GM12875 (cell line): ENCODE measurements at regions not wholly inside any gene's neighbourhood (a gene's known extent, or its start where the extent isn't known, plus 50 kb on each side); places are given as distances from the start of the nearest gene placed in this dataset.

ENCODE experiments used
- H3K4me3 ChIP-seq: one replicate; pipeline ENCODE4 v1.5.1; 2011; ENCODE audit warnings: low read depth, low read length, control low read depth
- TF ChIP-seq, protein P1 (sequence below): IDR thresholded peaks from 2 replicates; pipeline ENCODE4 v1.5.1; 2011; ENCODE audit warnings: low read depth, mild to moderate bottlenecking, control low read depth, inconsistent platforms, low read length, moderate library complexity, borderline replicate concordance; ENCODE audit not compliant: insufficient read depth

DNA sequence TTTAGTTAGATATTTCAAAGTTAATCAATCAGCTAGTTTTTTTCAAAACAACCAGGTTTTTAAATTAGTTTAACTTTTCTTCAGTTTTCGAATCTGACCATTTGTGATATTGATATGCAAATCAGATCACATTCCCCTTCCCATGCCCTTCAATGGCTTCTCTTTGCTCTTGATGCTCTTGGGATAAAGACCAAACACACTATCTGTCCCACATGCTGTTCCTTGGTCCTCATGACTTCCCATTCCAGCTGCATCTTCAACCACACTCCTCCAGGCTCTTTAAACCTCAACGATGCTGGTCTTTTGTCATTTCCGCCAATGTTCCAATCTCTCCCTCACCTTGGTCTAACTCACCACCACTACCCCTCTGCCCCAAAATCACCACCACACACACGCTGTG lies 285.8 kb downstream of the LMX1A start:
- TF ChIP-seq, protein P1, sequence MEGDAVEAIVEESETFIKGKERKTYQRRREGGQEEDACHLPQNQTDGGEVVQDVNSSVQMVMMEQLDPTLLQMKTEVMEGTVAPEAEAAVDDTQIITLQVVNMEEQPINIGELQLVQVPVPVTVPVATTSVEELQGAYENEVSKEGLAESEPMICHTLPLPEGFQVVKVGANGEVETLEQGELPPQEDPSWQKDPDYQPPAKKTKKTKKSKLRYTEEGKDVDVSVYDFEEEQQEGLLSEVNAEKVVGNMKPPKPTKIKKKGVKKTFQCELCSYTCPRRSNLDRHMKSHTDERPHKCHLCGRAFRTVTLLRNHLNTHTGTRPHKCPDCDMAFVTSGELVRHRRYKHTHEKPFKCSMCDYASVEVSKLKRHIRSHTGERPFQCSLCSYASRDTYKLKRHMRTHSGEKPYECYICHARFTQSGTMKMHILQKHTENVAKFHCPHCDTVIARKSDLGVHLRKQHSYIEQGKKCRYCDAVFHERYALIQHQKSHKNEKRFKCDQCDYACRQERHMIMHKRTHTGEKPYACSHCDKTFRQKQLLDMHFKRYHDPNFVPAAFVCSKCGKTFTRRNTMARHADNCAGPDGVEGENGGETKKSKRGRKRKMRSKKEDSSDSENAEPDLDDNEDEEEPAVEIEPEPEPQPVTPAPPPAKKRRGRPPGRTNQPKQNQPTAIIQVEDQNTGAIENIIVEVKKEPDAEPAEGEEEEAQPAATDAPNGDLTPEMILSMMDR: no peak
- no peak overlapping the region for H3K4me3 ChIP-seq

DNA sequence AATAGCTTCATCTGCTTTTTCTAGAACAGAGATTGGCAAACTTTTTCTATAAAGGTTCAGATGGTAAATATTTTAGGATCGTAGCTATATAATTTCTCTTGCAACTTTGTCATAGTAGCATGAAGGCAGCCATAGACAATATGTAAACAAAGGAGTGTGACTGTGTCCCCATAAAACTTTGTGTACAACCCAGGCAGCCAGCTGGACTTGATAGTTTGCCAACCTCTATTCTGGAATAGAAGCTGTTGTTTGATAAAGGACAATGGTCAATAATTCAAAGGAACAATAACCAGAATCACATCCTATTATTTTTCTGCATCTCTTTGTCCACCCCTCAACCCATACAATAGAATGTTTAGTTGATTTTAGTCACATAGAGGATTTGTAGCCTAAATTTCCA lies 286.7 kb downstream of the LMX1A start:
- H3K4me3 ChIP-seq: no peak overlapping the region
- TF ChIP-seq, protein P1: no peak

DNA sequence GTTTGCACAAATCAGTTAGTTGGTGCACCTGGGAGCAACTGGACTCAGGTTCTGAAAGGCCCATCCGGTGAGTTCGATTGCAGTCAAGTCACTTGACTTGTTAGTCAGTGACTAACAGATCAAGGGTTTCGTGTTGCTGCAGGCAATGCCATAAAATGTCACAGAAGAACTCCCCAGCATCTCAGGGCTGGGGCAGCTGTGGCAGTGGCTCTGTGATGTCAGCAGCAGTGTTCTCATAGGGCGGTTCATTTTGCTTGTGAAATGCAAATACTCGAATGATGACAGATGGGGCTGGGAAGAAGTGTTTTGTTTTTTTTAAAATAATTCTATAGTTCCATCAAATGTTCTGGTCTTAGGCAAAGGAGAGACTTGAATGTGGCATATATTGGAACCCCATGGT lies 287.8 kb downstream of the LMX1A start:
- TF ChIP-seq, protein P1: no peak
- H3K4me3 ChIP-seq: no peak overlapping the region

DNA sequence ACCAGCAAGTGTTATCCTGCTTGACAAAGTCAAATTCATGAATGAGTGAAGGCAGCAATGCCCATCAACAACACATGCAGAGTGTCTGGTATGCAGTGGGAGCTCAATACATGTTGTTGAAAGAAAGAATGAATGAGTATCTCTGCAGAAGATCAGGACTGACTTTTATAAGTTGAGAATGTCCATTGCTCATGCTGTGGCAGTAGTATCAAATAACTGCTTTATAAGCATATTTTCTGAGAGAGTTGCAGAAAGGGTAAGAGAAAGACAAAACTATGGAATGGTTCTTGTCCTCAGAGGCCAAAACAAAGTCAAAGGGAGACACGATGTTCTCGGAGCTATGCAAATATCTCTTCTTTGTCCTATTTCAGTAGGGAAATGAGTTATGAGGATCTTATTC lies 288.7 kb downstream of the LMX1A start:
- TF ChIP-seq, protein P1: no peak
- H3K4me3 ChIP-seq: no peak overlapping the region

DNA sequence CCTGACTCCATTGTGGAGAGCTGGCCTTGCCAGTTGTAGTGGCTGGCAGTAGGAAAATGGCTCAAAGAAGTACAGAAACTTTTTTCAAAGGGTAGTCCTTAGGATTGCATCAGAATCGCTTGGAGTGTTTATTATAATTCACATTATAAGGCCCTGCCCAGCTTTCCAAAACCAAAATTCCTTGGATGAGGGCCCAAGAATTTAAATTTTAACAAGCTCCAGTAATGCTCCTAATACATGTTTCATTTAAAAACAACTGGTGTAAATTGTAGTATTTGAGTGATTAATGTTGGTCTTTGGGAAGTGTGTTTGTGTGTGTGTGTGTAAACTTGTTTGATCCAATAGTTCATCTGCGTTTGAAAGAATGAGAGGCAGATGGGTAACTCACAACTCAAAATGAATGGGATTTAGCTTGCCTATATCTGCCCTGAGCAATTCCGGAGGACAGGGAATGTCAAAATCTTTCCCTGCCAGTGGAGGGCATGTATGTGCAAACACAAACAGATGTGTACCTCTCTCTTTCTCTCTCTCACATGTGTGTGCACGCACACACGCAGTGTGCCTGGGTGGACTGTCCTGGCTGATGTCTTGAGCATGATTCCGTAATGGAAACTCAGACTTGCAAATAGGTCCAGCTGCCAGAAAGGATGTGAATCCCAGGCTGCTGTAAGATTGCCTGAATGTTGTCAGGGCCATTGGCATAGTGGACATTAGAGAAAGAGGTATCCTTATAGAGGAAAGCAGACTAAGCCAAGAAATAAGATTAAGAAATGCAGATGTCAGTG lies 293.1 kb downstream of the LMX1A start:
- no peak overlapping the region for H3K4me3 ChIP-seq
- TF ChIP-seq, protein P1: no peak

DNA sequence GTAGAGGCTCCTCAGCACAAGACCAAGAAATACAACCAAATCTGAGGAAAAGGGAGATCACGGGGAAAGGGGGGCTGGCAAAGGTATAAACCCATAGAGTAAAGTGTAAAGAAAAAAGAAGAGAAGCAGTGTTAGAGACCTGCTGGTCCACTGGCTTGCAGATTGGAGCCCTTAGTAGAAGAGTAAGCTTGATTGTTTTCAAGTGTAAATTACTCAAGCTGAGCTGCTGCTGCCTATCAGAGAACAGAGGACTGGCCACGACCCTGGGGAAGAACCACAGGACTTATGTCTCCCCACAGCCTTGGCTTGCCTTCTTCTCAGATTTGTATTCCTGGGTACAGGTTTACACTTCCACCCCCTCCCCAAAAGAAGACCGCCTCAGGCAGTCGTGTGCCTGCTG lies 294.2 kb downstream of the LMX1A start:
- no peak overlapping the region for H3K4me3 ChIP-seq
- TF ChIP-seq, protein P1: no peak

DNA sequence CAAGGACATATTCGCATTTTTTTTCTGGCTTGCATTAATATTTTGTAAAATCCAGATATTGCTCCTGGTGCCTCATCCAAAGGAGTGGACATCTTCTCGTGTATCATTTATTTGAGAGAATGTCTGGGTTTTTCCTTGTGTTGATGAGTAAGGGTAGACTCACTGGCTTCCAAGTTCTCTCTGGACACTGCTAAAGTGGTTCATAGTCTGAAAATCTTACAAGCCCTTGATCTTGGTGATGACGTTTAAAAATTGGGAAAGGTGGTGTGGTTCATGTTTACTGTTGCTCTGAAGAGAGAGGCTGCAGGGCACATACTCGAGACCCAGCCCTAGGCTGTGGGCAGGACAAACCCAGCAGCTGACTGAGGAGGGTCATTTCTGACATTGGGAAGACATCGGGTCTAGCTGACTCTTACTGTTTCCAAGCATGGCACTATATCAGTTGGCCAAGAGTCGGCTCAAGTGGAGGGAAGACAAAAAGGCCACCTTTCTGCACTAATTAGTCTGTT lies 296.2 kb downstream of the LMX1A start:
- TF ChIP-seq, protein P1: no peak
- H3K4me3 ChIP-seq: no peak overlapping the region
